ENCODE measurements at regions not wholly inside any gene's neighbourhood (a gene's known extent, or its start where the extent isn't known, plus 50 kb on each side); places are given as distances from the start of the nearest gene placed in this dataset.

GRCh38 chr12:86659985-86660384 lies 403.8 kb upstream of the MGAT4C start:
- no peaks in the 10 kb centered on the region for H3F3A ChIP-seq (ENCODE audit: insufficient read depth, low read length, poor library complexity, severe bottlenecking)
- no peaks in the 10 kb centered on the region for H3K27me3 ChIP-seq (ENCODE audit: insufficient read depth, low read depth, low read length)
- no peak overlapping the region for H2AFZ ChIP-seq (ENCODE audit: low read depth, low read length)
- no peaks in the 10 kb centered on the region for H3K36me3 ChIP-seq (ENCODE audit: insufficient read depth, low read length)
- no peaks in the 10 kb centered on the region for H3K9me3 ChIP-seq (ENCODE audit: low read length)
- no peak overlapping the region for H3K4me2 ChIP-seq (ENCODE audit: low read length)
- H3K4me3 ChIP-seq (ENCODE audit: low read length), result no peak overlapping the region
- no peaks in the 10 kb centered on the region for H4K20me1 ChIP-seq (ENCODE audit: insufficient read depth)
- H3K79me2 ChIP-seq (replicated peaks; ENCODE audit: insufficient read depth, low read length), result no peaks in the 10 kb centered on the region
- no peak overlapping the region for H3K27ac ChIP-seq (ENCODE audit: low read length)
- no peak for TF ChIP-seq RAD21 (conservative IDR thresholded peaks at IDR 0.05)
- TF ChIP-seq TAF1 (IDR thresholded peaks at IDR 0.05; ENCODE audit: low read depth), result no peak
- no peak for TF ChIP-seq REST (IDR thresholded peaks at IDR 0.05; ENCODE audit: borderline replicate concordance)
- TF ChIP-seq EP300 (conservative IDR thresholded peaks at IDR 0.05; ENCODE audit: poor library complexity, severe bottlenecking), result no peak
- no peak for TF ChIP-seq MXI1 (conservative IDR thresholded peaks at IDR 0.05; ENCODE audit: poor library complexity, severe bottlenecking)
- TF ChIP-seq CTCF (IDR thresholded peaks at IDR 0.05; ENCODE audit: poor library complexity, severe bottlenecking), result no peak
- no peak for TF ChIP-seq EZH2 (IDR thresholded peaks at IDR 0.05; ENCODE audit: borderline replicate concordance, insufficient read depth, low read length, poor library complexity, severe bottlenecking)
- TF ChIP-seq POLR2AphosphoS5 (IDR thresholded peaks at IDR 0.05), result no peak
- no peak for TF ChIP-seq SMC3 (conservative IDR thresholded peaks at IDR 0.05; ENCODE audit: poor library complexity)
- no peaks in the 10 kb centered on the region for H3K9me2 ChIP-seq (ENCODE audit: insufficient read depth, low read length)
- no peak overlapping the region for H3K9ac ChIP-seq (ENCODE audit: low read length)

- Histone ChIP-seq H3K9ac (ENCODE audit: low read length) (no peak overlapping the region), H4K20me1 (ENCODE audit: insufficient read depth) (no peaks in the 10 kb centered on the region), H3K9me3 (ENCODE audit: low read length) (no peaks in the 10 kb centered on the region), H3K4me2 (ENCODE audit: low read length) (no peak overlapping the region), H3K4me3 (ENCODE audit: low read length) (no peak overlapping the region), H3K9me2 (ENCODE audit: insufficient read depth, low read length) (no peaks in the 10 kb centered on the region), H2AFZ (ENCODE audit: low read depth, low read length) (no peak overlapping the region), H3K79me2 (replicated peaks; ENCODE audit: insufficient read depth, low read length) (no peaks in the 10 kb centered on the region), H3K27ac (ENCODE audit: low read length) (no peak overlapping the region), H3F3A (ENCODE audit: insufficient read depth, low read length, poor library complexity, severe bottlenecking) (no peaks in the 10 kb centered on the region), H3K36me3 (ENCODE audit: insufficient read depth, low read length) (no peaks in the 10 kb centered on the region), H3K27me3 (ENCODE audit: insufficient read depth, low read depth, low read length) (no peaks in the 10 kb centered on the region)
- no peak for TF ChIP-seq RAD21 (conservative IDR thresholded peaks at IDR 0.05)
- no peak for TF ChIP-seq CTCF (IDR thresholded peaks at IDR 0.05; ENCODE audit: poor library complexity, severe bottlenecking)
- TF ChIP-seq SMC3 (conservative IDR thresholded peaks at IDR 0.05; ENCODE audit: poor library complexity), result no peak
- TF ChIP-seq POLR2AphosphoS5 (IDR thresholded peaks at IDR 0.05), result no peak
- no peak for TF ChIP-seq MXI1 (conservative IDR thresholded peaks at IDR 0.05; ENCODE audit: poor library complexity, severe bottlenecking)
- TF ChIP-seq TAF1 (IDR thresholded peaks at IDR 0.05; ENCODE audit: low read depth), result no peak
- TF ChIP-seq REST (IDR thresholded peaks at IDR 0.05; ENCODE audit: borderline replicate concordance), result no peak
- no peak for TF ChIP-seq EP300 (conservative IDR thresholded peaks at IDR 0.05; ENCODE audit: poor library complexity, severe bottlenecking)
- no peak for TF ChIP-seq EZH2 (IDR thresholded peaks at IDR 0.05; ENCODE audit: borderline replicate concordance, insufficient read depth, low read length, poor library complexity, severe bottlenecking)
Observed at GRCh38 chr12:86658303-86658702, 402.1 kb upstream of the MGAT4C start.

Measured in neural cell (in vitro differentiated cells).